ENCODE measurements at regions not wholly inside any gene's neighbourhood (a gene's known extent, or its start where the extent isn't known, plus 50 kb on each side); places are given as distances from the start of the nearest gene placed in this dataset.
"Not testable (repeated sequence)": the region's sequence is repeated elsewhere in the genome, so short reads cannot be mapped to it uniquely, and the experiment has no call there.

- Histone ChIP-seq H3K4me2 (peak overlapping the region; percentile 19 to 96 (median 84); a peak in 21 of 22 replicates), H3K27ac (no peak overlapping the region), H3K27me3 (peaks cover 0 to 21% (median 0%) of the 10 kb centered on the region in 11 experiments; a peak in 4 of 22 replicates), H3K9me3 (replicated peaks in 1 of 11) (peaks cover 0 to 5% (median 0%) of the 10 kb centered on the region in 11 experiments; a peak in 3 of 22 replicates), H3K9ac (no peak overlapping the region), H3K4me1 (peaks cover 72 to 90% (median 87%) of the 10 kb centered on the region in 10 experiments), H4K20me1 (peaks cover 0 to 11% (median 0%) of the 10 kb centered on the region in 11 experiments; a peak in 4 of 22 replicates), H3K4me3 (no peak overlapping the region), H3K36me3 (no peaks in the 10 kb centered on the region)
- no peak for TF ChIP-seq Cebpa-rat (IDR thresholded peaks at IDR 0.05)
Measured at GRCh38 chr17:79560527-79560926, 50.3 kb downstream of the RBFOX3 start.

- Histone ChIP-seq H3K9ac (no peak overlapping the region), H3K27me3 (peaks cover 0 to 21% (median 0%) of the 10 kb centered on the region in 11 experiments; a peak in 4 of 22 replicates), H3K4me1 (peaks cover 59 to 78% (median 74%) of the 10 kb centered on the region in 10 experiments), H3K36me3 (no peaks in the 10 kb centered on the region), H3K27ac (no peak overlapping the region), H4K20me1 (peaks cover 0 to 9% (median 0%) of the 10 kb centered on the region in 11 experiments; a peak in 4 of 22 replicates), H3K9me3 (replicated peaks in 1 of 11) (peaks cover 0 to 7% (median 0%) of the 10 kb centered on the region in 11 experiments; a peak in 3 of 22 replicates), H3K4me2 (peak overlapping the region in 6 of 11 experiments; percentile 29 to 65 (median 51); a peak in 9 of 22 replicates), H3K4me3 (no peak overlapping the region)
- no peak for TF ChIP-seq Cebpa-rat (IDR thresholded peaks at IDR 0.05)
Measured at GRCh38 chr17:79559111-79559887, 51.6 kb downstream of the RBFOX3 start.

- Histone ChIP-seq H3K9ac (peak overlapping the region in 1 of 11 experiments; percentile 36; a peak in 1 of 22 replicates), H3K9me3 (replicated peaks in 1 of 11) (peaks cover 2 to 13% (median 6%) of the 10 kb centered on the region in 11 experiments; a peak in 13 of 22 replicates), H3K4me1 (peaks cover 49 to 69% (median 64%) of the 10 kb centered on the region in 10 experiments), H3K4me3 (no peak overlapping the region), H3K36me3 (no peaks in the 10 kb centered on the region), H3K27ac (peak overlapping the region in 1 of 11 experiments; percentile 21; a peak in 1 of 22 replicates), H3K4me2 (peak overlapping the region; percentile 1 to 65 (median 49); a peak in 20 of 22 replicates), H3K27me3 (peaks cover 0 to 21% (median 0%) of the 10 kb centered on the region in 11 experiments; a peak in 4 of 22 replicates), H4K20me1 (no peaks in the 10 kb centered on the region)
- no peak for TF ChIP-seq Cebpa-rat (IDR thresholded peaks at IDR 0.05)
Measured at GRCh38 chr17:79558091-79558900, 52.6 kb downstream of the RBFOX3 start.

GRCh38 chr17:79557276-79558090 is 53.4 kb downstream of the RBFOX3 start:
- Histone ChIP-seq H3K27me3 (peaks cover 0 to 21% (median 0%) of the 10 kb centered on the region in 11 experiments; a peak in 4 of 22 replicates), H3K36me3 (no peaks in the 10 kb centered on the region), H4K20me1 (no peaks in the 10 kb centered on the region), H3K4me1 (peaks cover 41 to 61% (median 56%) of the 10 kb centered on the region in 10 experiments), H3K9me3 (replicated peaks in 1 of 11) (peaks cover 10 to 21% (median 15%) of the 10 kb centered on the region in 11 experiments; a peak in 18 of 22 replicates), H3K4me2 (peak overlapping the region in 10 of 11 experiments; percentile 1 to 76 (median 58); a peak in 19 of 22 replicates), H3K27ac (peak overlapping the region in 1 of 11 experiments; percentile 21; a peak in 1 of 22 replicates), H3K4me3 (no peak overlapping the region), H3K9ac (peak overlapping the region in 1 of 11 experiments; percentile 36; a peak in 1 of 22 replicates)
- TF ChIP-seq Cebpa-rat (IDR thresholded peaks at IDR 0.05) = no peak

GRCh38 chr17:79556271-79556670 is 54.6 kb downstream of the RBFOX3 start:
- Histone ChIP-seq H3K9ac (no peak overlapping the region; a peak in 1 of 22 replicates), H3K4me2 (peak overlapping the region; percentile 55 to 76 (median 64)), H3K4me3 (no peak overlapping the region), H3K9me3 (replicated peaks in 1 of 11) (peaks cover 15 to 30% (median 22%) of the 10 kb centered on the region in 11 experiments; a peak in 18 of 22 replicates), H3K36me3 (no peaks in the 10 kb centered on the region), H3K27ac (peak overlapping the region in 4 of 11 experiments; percentile 1 to 46 (median 40); a peak in 5 of 22 replicates), H3K4me1 (peaks cover 30 to 49% (median 44%) of the 10 kb centered on the region in 10 experiments), H4K20me1 (no peaks in the 10 kb centered on the region), H3K27me3 (peaks cover 0 to 13% (median 0%) of the 10 kb centered on the region in 11 experiments; a peak in 4 of 22 replicates)
- no peak for TF ChIP-seq Cebpa-rat (IDR thresholded peaks at IDR 0.05)

GRCh38 chr17:79555543-79555942 is 55.3 kb downstream of the RBFOX3 start:
- H3K4me2 ChIP-seq = peak overlapping the region in 9 of 11 experiments; percentile 55 to 76 (median 68); a peak in 13 of 22 replicates
- H3K9me3 ChIP-seq (replicated peaks in 1 of 11) = peaks cover 15 to 30% (median 22%) of the 10 kb centered on the region in 11 experiments; a peak in 18 of 22 replicates
- H3K27me3 ChIP-seq = peaks cover 0 to 6% (median 0%) of the 10 kb centered on the region in 11 experiments; a peak in 4 of 22 replicates
- no peaks in the 10 kb centered on the region for H4K20me1 ChIP-seq
- peaks cover 22 to 42% (median 37%) of the 10 kb centered on the region in 10 experiments for H3K4me1 ChIP-seq
- no peak overlapping the region for H3K4me3 ChIP-seq
- no peak overlapping the region for H3K9ac ChIP-seq
- no peak for TF ChIP-seq Cebpa-rat (IDR thresholded peaks at IDR 0.05)
- no peaks in the 10 kb centered on the region for H3K36me3 ChIP-seq
- H3K27ac ChIP-seq = no peak overlapping the region

GRCh38 chr17:79554346-79554745 is 56.5 kb downstream of the RBFOX3 start:
- H3K27me3 ChIP-seq, H3K4me3 ChIP-seq, H3K4me2 ChIP-seq, H3K27ac ChIP-seq, H4K20me1 ChIP-seq, H3K9ac ChIP-seq, H3K36me3 ChIP-seq: not testable (repeated sequence)
- Histone ChIP-seq H3K9me3 (replicated peaks in 1 of 11) (peaks cover 15 to 30% (median 22%) of the 10 kb centered on the region in 11 experiments; a peak in 18 of 22 replicates), H3K4me1 (peaks cover 17 to 44% (median 38%) of the 10 kb centered on the region in 10 experiments)

- no peaks in the 10 kb centered on the region for H4K20me1 ChIP-seq
- no peak overlapping the region for H3K9ac ChIP-seq
- no peaks in the 10 kb centered on the region for H3K27me3 ChIP-seq
- no peak for TF ChIP-seq Cebpa-rat (IDR thresholded peaks at IDR 0.05)
- H3K27ac ChIP-seq = no peak overlapping the region
- no peak overlapping the region for H3K4me2 ChIP-seq
- H3K4me3 ChIP-seq = no peak overlapping the region
- no peaks in the 10 kb centered on the region for H3K36me3 ChIP-seq
- peaks cover 10 to 38% (median 31%) of the 10 kb centered on the region in 10 experiments for H3K4me1 ChIP-seq
- peaks cover 15 to 30% (median 22%) of the 10 kb centered on the region in 11 experiments; a peak in 18 of 22 replicates for H3K9me3 ChIP-seq (replicated peaks in 1 of 11)
Measured at GRCh38 chr17:79552824-79553223, 58.0 kb downstream of the RBFOX3 start.

Measured in BLaER1 treated with 17β-estradiol and CSF1 and Interleukin-3, amounts not matched to agents 10 nM and 100 nM (cell line).